KMS-11 (cell line): ENCODE measurements at regions not wholly inside any gene's neighbourhood (a gene's known extent, or its start where the extent isn't known, plus 50 kb on each side); places are given as distances from the start of the nearest gene placed in this dataset.

ENCODE experiments used
- H2AFZ ChIP-seq: fragments of 200-600 bp; sonication (generic); 2 replicates; pipeline ENCODE4 v1.6.1; 2016; ENCODE audit warnings: antibody characterized with exemption, mixed run types, low read depth
- H3K27ac ChIP-seq: fragments of 200-600 bp; sonication (generic); 2 replicates; pipeline ENCODE4 v1.6.1; 2016; ENCODE audit warnings: mild to moderate bottlenecking, mixed run types
- H3K27me3 ChIP-seq: fragments of 200-600 bp; sonication (generic); 2 replicates; pipeline ENCODE4 v1.6.1; 2017; ENCODE audit warnings: mild to moderate bottlenecking, low read depth, mixed run types, moderate library complexity; ENCODE audit not compliant: insufficient read depth
- H3K36me3 ChIP-seq: fragments of 200-600 bp; sonication (generic); 2 replicates; pipeline ENCODE4 v1.6.1; 2017; ENCODE audit warnings: mild to moderate bottlenecking, mixed run types; ENCODE audit not compliant: insufficient read depth
- H3K4me1 ChIP-seq: fragments of 200-600 bp; sonication (generic); 2 replicates; pipeline ENCODE4 v1.6.1; 2016; ENCODE audit warnings: mild to moderate bottlenecking, low read depth, mixed run types; ENCODE audit not compliant: poor library complexity, severe bottlenecking
- H3K4me2 ChIP-seq: fragments of 200-600 bp; sonication (generic); 2 replicates; pipeline ENCODE4 v1.7.0; 2016; ENCODE audit warnings: mild to moderate bottlenecking, mixed run types
- H3K4me3 ChIP-seq: fragments of 200-600 bp; sonication (generic); IDR thresholded peaks from 2 replicates; pipeline ENCODE4 v1.6.1; 2017; ENCODE audit warnings: low read depth, low read length, mixed read lengths; ENCODE audit not compliant: insufficient read depth
- H3K79me2 ChIP-seq: fragments of 200-600 bp; sonication (generic); 2 replicates; pipeline ENCODE4 v1.6.1; 2016; ENCODE audit warnings: low read depth, mixed run types; ENCODE audit not compliant: insufficient read depth
- H3K9ac ChIP-seq: fragments of 200-600 bp; sonication (generic); 2 replicates; pipeline ENCODE4 v1.6.1; 2016; ENCODE audit warnings: mild to moderate bottlenecking, mixed run types
- H4K20me1 ChIP-seq: fragments of 200-600 bp; sonication (generic); 2 replicates; pipeline ENCODE4 v1.6.1; 2016; ENCODE audit warnings: mild to moderate bottlenecking, mixed run types; ENCODE audit not compliant: insufficient read depth
- TF ChIP-seq, protein P1 (sequence below): fragments of 200-600 bp; sonication (generic); conservative IDR thresholded peaks from 2 replicates; pipeline ENCODE4 v1.6.1; 2017; ENCODE audit warnings: low read depth, mild to moderate bottlenecking, antibody characterized with exemption, low read length, moderate library complexity, mixed read lengths

DNA sequence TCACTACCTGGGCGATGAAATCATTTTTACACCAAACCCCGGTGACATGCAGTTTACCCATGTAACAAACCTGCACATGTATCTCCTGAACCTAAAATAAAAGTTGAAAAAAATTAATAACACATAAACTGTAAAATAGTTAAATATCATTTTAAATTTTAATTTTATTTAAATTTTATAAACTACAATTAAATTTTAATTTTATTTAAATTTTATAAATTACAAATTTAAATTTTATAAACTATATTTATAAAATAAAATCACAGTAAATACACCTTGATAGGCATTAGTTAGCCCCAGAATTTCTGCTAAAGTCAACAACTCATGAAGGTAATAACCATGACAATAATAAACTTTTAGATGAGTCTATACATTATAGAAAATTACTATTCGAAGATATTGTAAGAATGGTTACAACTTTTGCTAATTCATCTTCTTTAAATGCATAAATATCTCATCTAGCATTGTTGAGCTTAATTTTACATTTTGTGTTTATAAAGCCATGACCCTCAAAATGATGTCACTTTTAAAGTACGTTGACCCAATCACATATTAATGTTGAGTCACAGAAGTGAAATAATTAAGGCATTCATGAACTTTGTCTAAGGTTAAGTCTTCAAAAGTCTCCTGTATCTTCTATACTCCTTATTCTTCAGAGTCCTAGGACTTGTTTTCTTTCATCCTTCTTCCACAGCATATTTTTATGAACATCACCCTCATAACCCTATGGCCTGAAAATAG is 755.8 kb upstream of the LCORL start:
- Histone ChIP-seq H4K20me1 (no peaks in the 10 kb centered on the region), H3K4me2 (no peak overlapping the region), H2AFZ (no peak overlapping the region), H3K4me3 (no peak overlapping the region), H3K79me2 (no peaks in the 10 kb centered on the region), H3K27ac (no peak overlapping the region), H3K27me3 (no peaks in the 10 kb centered on the region), H3K9ac (no peak overlapping the region), H3K36me3 (no peaks in the 10 kb centered on the region), H3K4me1 (no peaks in the 10 kb centered on the region)
- TF ChIP-seq, protein P1, sequence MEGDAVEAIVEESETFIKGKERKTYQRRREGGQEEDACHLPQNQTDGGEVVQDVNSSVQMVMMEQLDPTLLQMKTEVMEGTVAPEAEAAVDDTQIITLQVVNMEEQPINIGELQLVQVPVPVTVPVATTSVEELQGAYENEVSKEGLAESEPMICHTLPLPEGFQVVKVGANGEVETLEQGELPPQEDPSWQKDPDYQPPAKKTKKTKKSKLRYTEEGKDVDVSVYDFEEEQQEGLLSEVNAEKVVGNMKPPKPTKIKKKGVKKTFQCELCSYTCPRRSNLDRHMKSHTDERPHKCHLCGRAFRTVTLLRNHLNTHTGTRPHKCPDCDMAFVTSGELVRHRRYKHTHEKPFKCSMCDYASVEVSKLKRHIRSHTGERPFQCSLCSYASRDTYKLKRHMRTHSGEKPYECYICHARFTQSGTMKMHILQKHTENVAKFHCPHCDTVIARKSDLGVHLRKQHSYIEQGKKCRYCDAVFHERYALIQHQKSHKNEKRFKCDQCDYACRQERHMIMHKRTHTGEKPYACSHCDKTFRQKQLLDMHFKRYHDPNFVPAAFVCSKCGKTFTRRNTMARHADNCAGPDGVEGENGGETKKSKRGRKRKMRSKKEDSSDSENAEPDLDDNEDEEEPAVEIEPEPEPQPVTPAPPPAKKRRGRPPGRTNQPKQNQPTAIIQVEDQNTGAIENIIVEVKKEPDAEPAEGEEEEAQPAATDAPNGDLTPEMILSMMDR = no peak

DNA sequence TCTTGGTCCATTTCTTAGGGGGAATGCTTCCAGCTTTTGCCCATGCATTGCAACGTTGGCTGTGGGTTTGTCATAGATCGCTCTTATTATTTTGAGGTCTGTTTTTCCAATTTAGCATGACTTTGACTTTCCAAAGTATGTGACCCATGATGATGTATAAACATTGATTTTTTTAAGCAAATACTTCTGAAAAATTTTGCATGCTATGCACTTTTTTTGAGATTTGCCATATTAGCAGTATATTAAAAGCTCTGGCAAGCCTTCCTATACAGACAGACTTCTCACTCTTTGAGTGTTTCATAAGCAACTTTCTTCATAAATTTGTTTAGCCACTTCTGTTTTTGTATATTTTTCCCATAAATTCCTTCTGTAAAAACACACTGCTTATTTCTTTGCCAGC is 746.4 kb upstream of the LCORL start:
- Histone ChIP-seq H3K9ac (no peak overlapping the region), H3K27me3 (no peaks in the 10 kb centered on the region), H3K36me3 (no peaks in the 10 kb centered on the region), H3K4me1 (peaks cover 22% of the 10 kb centered on the region), H3K4me2 (no peak overlapping the region), H2AFZ (no peak overlapping the region), H3K79me2 (no peaks in the 10 kb centered on the region), H4K20me1 (no peaks in the 10 kb centered on the region), H3K27ac (no peak overlapping the region), H3K4me3 (no peak overlapping the region)
- TF ChIP-seq, protein P1 = no peak

DNA sequence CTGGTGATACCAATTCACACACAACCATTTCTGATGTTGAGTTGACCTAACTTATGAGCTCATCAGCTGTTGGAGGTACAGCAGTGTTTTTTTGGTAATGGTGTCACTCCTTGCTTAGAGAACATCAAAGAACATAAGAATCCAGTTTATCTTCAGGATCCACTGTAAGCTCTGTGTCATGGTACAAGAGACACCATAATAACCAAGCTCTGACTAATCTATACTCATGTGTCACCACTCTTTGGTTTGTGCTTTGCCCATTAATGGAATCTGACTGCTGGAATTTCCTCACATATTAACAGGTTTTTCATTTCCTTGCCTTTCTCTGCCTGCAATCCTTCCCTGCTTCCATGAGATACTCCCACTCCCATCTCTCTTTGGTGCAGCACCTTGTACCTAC is 735.1 kb upstream of the LCORL start:
- Histone ChIP-seq H3K27ac (no peak overlapping the region), H3K4me2 (no peak overlapping the region), H2AFZ (no peak overlapping the region), H3K4me1 (peaks cover 19% of the 10 kb centered on the region), H3K79me2 (no peaks in the 10 kb centered on the region), H4K20me1 (no peaks in the 10 kb centered on the region), H3K9ac (no peak overlapping the region), H3K4me3 (no peak overlapping the region), H3K36me3 (no peaks in the 10 kb centered on the region), H3K27me3 (no peaks in the 10 kb centered on the region)
- TF ChIP-seq, protein P1 = no peak

DNA sequence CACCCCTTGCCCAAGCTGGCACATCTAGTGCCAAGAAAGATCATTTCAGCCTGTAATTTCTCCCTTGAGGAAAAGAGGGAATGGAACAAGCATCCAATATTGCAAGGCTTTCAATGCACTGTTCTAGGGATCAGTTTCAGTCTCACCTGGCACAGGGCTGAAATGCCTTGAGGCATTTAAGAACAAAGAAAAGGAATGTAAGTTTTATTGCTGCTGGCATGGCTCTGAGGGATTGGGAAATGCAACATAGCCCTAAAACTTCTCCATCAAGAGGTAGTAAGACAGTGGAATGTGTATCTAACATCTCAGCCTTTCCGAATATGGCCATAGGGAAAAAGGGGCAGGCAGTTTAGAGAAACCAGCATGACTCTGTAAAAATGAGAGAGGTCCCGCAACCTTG is 732.6 kb upstream of the LCORL start:
- no peak overlapping the region for H3K27ac ChIP-seq
- H3K4me1 ChIP-seq = no peaks in the 10 kb centered on the region
- H2AFZ ChIP-seq = no peak overlapping the region
- no peaks in the 10 kb centered on the region for H4K20me1 ChIP-seq
- H3K4me2 ChIP-seq = no peak overlapping the region
- no peaks in the 10 kb centered on the region for H3K79me2 ChIP-seq
- no peak overlapping the region for H3K4me3 ChIP-seq
- H3K9ac ChIP-seq = no peak overlapping the region
- TF ChIP-seq, protein P1 = no peak
- H3K27me3 ChIP-seq = no peaks in the 10 kb centered on the region
- H3K36me3 ChIP-seq = no peaks in the 10 kb centered on the region
